DOHH2 (cell line): ENCODE measurements at regions not wholly inside any gene's neighbourhood (a gene's known extent, or its start where the extent isn't known, plus 50 kb on each side); places are given as distances from the start of the nearest gene placed in this dataset.

Source experiments
- H3F3A ChIP-seq: fragments of 200-600 bp; sonication (generic), shearing (Covaris generic); 2 replicates; pipeline ENCODE4 v1.6.0; 2016; ENCODE audit warnings: antibody characterized with exemption, mild to moderate bottlenecking; ENCODE audit not compliant: control insufficient read depth, insufficient read depth
- H3K27ac ChIP-seq: fragments of 200-600 bp; sonication (generic); 2 replicates; pipeline ENCODE4 v1.5.1; 2014; ENCODE audit warnings: low read depth, mild to moderate bottlenecking, low read length, moderate library complexity
- H3K27me3 ChIP-seq: fragments of 200-600 bp; sonication (generic); 2 replicates; pipeline ENCODE4 v1.6.1; 2014; ENCODE audit warnings: mild to moderate bottlenecking, low read length, mixed read lengths; ENCODE audit not compliant: control insufficient read depth
- H3K36me3 ChIP-seq: fragments of 200-600 bp; sonication (generic); 2 replicates; pipeline ENCODE4 v1.6.1; 2014; ENCODE audit warnings: mild to moderate bottlenecking, low read length, moderate library complexity, mixed read lengths; ENCODE audit not compliant: control insufficient read depth
- H3K4me1 ChIP-seq: fragments of 200-600 bp; sonication (generic); 2 replicates; pipeline ENCODE4 v1.6.1; 2014; ENCODE audit warnings: mild to moderate bottlenecking, low read length, mixed read lengths; ENCODE audit not compliant: control insufficient read depth
- H3K4me2 ChIP-seq: fragments of 200-600 bp; sonication (generic); 2 replicates; pipeline ENCODE4 v1.6.0; 2014; ENCODE audit warnings: mild to moderate bottlenecking, low read length, moderate library complexity
- H3K4me3 ChIP-seq: fragments of 200-600 bp; sonication (generic); 2 replicates; pipeline ENCODE4 v1.5.1; 2014; ENCODE audit warnings: mild to moderate bottlenecking, low read length, mixed read lengths
- H3K79me2 ChIP-seq: fragments of 200-600 bp; sonication (generic); 2 replicates; pipeline ENCODE4 v1.6.1; 2014; ENCODE audit warnings: mild to moderate bottlenecking, low read length, mixed read lengths; ENCODE audit not compliant: control insufficient read depth
- H3K9me2 ChIP-seq: fragments of 200-600 bp; sonication (generic); replicated peaks from 2 replicates; pipeline ENCODE4 v1.6.1; 2014; ENCODE audit warnings: mild to moderate bottlenecking, low read length, mixed read lengths; ENCODE audit not compliant: control insufficient read depth
- H3K9me3 ChIP-seq: fragments of 200-600 bp; sonication (generic); 2 replicates; pipeline ENCODE4 v1.6.1; 2014; ENCODE audit warnings: antibody characterized with exemption, low read length, mixed read lengths; ENCODE audit not compliant: control insufficient read depth, insufficient read depth
- H4K20me1 ChIP-seq: fragments of 200-600 bp; sonication (generic); 2 replicates; pipeline ENCODE4 v1.6.0; 2014; ENCODE audit warnings: low read depth, mild to moderate bottlenecking, antibody characterized with exemption, low read length, moderate library complexity; ENCODE audit not compliant: control insufficient read depth, insufficient read depth
- EZH2phosphoT487 ChIP-seq: fragments of 200-600 bp; sonication (generic); IDR thresholded peaks from 2 replicates; pipeline ENCODE4 v1.6.1; 2017; ENCODE audit warnings: borderline replicate concordance, mild to moderate bottlenecking, antibody characterized with exemption, low read length, moderate library complexity, mixed read lengths
- TF ChIP-seq, protein P1 (sequence below): fragments of 200-600 bp; sonication (generic); IDR thresholded peaks from one replicate; pipeline ENCODE4 v1.5.1; 2014; ENCODE audit warnings: antibody characterized with exemption, mild to moderate bottlenecking, low read depth, low read length; ENCODE audit not compliant: poor library complexity, severe bottlenecking

DNA sequence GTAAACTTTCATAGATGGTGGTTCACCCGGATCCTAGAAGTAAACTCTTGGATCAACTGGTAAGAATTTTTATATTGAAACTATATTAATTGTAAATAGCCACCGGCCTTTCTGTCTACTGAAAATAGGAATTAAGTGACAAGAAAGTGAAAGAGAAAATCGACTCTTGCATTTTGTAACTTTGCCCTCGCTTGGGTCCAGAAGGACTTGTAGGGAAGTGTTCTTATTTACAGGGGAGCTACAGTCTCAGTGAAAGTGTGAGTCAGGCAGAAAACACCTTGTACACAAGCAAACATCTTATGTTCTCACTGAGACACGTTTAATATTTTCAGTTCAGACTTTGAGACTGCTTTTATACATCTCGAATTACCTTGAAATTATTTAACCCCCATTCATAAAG lies 238.9 kb downstream of the BLID start:
- no peak overlapping the region for H3K4me3 ChIP-seq
- no peaks in the 10 kb centered on the region for H3K79me2 ChIP-seq
- no peaks in the 10 kb centered on the region for H3F3A ChIP-seq
- H3K36me3 ChIP-seq: no peaks in the 10 kb centered on the region
- TF ChIP-seq, protein P1, sequence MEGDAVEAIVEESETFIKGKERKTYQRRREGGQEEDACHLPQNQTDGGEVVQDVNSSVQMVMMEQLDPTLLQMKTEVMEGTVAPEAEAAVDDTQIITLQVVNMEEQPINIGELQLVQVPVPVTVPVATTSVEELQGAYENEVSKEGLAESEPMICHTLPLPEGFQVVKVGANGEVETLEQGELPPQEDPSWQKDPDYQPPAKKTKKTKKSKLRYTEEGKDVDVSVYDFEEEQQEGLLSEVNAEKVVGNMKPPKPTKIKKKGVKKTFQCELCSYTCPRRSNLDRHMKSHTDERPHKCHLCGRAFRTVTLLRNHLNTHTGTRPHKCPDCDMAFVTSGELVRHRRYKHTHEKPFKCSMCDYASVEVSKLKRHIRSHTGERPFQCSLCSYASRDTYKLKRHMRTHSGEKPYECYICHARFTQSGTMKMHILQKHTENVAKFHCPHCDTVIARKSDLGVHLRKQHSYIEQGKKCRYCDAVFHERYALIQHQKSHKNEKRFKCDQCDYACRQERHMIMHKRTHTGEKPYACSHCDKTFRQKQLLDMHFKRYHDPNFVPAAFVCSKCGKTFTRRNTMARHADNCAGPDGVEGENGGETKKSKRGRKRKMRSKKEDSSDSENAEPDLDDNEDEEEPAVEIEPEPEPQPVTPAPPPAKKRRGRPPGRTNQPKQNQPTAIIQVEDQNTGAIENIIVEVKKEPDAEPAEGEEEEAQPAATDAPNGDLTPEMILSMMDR: no peak
- TF ChIP-seq EZH2phosphoT487: no peak
- no peaks in the 10 kb centered on the region for H3K9me3 ChIP-seq
- H3K4me2 ChIP-seq: no peak overlapping the region
- no peak overlapping the region for H3K27ac ChIP-seq
- no peaks in the 10 kb centered on the region for H3K4me1 ChIP-seq
- no peaks in the 10 kb centered on the region for H3K27me3 ChIP-seq
- no peaks in the 10 kb centered on the region for H4K20me1 ChIP-seq
- H3K9me2 ChIP-seq: no peaks in the 10 kb centered on the region

DNA sequence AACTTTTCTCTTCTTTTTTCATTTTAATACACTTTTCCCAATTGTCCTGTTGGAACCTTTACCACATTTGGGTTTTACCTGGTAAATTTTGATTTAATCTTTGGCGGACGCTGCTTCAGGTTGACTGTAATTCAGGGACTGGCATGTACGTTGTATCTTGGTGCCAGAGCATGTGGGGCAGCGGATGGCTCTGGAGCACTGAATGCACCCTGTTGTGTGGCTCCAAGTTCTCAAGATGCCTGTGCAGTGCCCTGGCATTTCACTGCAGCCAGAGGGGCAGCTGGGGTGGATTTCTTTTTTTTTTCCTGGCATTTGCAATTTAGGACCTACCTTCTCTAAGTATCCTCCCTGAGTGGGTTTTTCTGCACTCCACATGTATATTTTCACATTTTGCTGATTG lies 242.2 kb downstream of the BLID start:
- Histone ChIP-seq H3K27ac (no peak overlapping the region), H3K4me2 (no peak overlapping the region), H4K20me1 (no peaks in the 10 kb centered on the region), H3K4me1 (no peaks in the 10 kb centered on the region), H3K9me3 (no peaks in the 10 kb centered on the region), H3K27me3 (no peaks in the 10 kb centered on the region), H3F3A (no peaks in the 10 kb centered on the region), H3K9me2 (no peaks in the 10 kb centered on the region), H3K79me2 (no peaks in the 10 kb centered on the region), H3K36me3 (no peaks in the 10 kb centered on the region), H3K4me3 (no peak overlapping the region)
- TF ChIP-seq EZH2phosphoT487: no peak
- TF ChIP-seq, protein P1: no peak

DNA sequence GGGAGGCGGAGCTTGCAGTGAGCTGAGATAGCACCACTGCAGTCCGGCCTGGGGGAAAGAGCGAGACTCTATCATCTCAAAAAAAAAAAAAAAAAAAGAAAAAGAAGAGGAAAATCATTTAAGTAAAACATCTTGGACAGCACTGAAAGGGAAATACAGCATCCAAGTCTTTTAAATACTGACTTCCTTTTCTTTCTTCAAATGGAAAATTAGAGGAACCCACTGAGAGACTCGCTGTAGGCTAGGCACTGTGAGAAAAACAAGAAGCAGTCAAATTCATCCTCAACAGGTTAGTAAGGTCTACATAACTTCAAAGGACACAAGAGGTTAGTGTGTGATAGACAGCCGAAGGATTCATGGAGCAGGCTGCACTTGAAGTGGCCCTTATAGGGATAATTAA lies 243.7 kb downstream of the BLID start:
- no peaks in the 10 kb centered on the region for H3F3A ChIP-seq
- H3K79me2 ChIP-seq: no peaks in the 10 kb centered on the region
- no peak overlapping the region for H3K4me2 ChIP-seq
- no peak overlapping the region for H3K4me3 ChIP-seq
- no peak overlapping the region for H3K27ac ChIP-seq
- H3K27me3 ChIP-seq: no peaks in the 10 kb centered on the region
- H3K9me3 ChIP-seq: no peaks in the 10 kb centered on the region
- H3K9me2 ChIP-seq: no peaks in the 10 kb centered on the region
- no peaks in the 10 kb centered on the region for H4K20me1 ChIP-seq
- H3K36me3 ChIP-seq: no peaks in the 10 kb centered on the region
- TF ChIP-seq, protein P1: no peak
- no peak for TF ChIP-seq EZH2phosphoT487
- no peaks in the 10 kb centered on the region for H3K4me1 ChIP-seq
